Inflammatory macrophage (primary cell): ENCODE measurements at regions not wholly inside any gene's neighbourhood (a gene's known extent, or its start where the extent isn't known, plus 50 kb on each side); places are given as distances from the start of the nearest gene placed in this dataset.
"Not testable (repeated sequence)": the region's sequence is repeated elsewhere in the genome, so short reads cannot be mapped to it uniquely, and the experiment has no call there.

Source experiments
- DNase-seq, 2 donors: peaks; one replicate each; pipeline ENCODE4 v3.0.0-alpha.2; 2020 to 2022

DNA sequence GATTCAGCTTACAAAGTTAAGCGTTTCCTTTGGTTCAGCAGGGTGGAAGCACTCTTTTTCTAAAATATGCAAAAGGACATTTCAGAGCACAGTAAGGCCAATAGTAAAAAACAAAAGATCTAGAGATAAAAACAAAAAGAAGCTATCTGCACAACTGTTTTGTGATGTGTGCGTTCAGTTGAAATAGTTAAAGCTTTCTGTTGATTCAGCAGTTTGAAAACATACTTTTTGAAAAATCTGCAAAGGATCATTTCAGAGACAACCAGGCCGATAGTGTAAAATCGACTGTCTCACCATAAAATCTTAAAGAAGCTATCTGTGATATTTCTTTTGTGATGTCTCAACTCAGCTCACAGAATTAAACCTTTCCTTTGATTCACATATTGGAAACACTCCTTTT, 300.0 kb upstream of the ALG10B start:
- no peak for DNase-seq

DNA sequence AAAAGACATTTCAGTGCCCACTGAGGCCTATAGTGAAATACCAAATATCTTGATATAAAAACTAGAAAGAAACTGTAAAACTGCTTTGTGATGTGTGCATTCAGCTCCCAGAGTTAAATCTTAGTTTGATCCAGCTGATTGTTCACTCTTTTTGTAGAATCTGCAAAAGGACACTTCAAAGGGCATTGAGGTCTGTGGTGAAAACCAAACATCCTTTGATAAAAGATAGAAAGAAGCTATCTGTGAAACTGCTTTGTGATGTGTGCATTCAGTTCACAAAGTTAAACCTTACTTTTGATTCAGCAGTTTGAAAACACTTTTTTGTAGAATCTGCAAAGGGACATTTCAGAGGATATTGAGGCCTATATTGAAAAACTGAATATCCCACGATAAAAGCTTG, 290.7 kb upstream of the ALG10B start:
- DNase-seq, result no peak

DNA sequence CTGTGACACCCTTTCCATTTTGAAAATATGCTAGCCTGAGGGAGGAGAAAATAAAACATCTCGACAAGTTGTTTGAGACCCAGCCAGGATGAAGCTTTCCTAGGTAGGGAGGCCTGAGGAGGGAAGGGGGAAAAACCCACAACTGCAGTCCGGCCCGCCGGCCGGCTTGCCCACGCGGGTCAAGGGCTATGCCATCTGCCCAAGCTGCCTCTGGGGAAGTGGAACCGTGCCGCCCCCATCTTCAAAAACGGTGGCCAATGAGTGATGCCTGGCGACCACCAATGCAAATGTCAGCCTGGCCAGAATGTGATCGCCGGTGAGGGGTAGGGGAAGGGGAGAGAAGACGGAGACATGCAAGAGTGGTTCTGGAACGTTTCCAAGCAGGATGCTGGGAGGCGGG, 263.5 kb upstream of the ALG10B start:
- no peak for DNase-seq

DNA sequence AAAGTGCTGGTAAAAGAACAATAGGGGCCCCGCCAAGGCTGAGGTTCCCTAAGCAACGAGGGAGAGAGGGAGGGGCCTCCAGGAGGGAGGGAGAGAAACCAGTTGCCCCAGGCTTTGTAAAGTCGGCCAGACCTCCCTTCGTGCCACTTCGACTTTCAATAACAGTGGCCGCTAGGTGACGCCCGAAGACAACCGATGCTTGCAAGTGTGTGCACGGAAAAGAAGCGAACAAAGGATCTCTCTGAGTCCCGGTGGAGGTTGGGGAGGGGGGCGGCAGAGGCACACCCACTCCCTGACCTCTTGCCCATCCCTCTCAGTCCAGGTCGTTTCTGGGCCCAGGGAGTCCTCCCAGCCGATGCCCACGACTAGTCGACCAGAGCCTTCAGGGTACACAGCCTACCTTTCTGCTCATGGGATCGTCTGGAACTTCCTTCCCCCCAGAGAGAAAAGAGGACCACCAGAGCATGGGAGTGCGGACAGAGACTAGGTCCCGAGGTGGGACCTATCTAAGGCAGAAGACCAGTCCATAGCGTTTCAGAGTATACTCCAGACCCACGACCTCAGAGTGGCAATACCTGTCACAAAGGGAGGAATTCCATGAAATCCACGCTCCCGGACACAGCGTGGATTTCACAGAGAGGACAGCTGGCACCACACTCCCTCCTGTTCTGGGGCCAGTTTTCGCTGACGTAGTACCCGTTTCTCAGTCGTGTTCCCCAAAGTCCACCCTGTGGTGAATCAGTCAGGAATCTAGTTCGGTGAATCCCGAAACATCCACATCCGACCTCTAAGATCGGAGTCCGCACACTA, 262.7 kb upstream of the ALG10B start:
- DNase-seq, result no peak

DNA sequence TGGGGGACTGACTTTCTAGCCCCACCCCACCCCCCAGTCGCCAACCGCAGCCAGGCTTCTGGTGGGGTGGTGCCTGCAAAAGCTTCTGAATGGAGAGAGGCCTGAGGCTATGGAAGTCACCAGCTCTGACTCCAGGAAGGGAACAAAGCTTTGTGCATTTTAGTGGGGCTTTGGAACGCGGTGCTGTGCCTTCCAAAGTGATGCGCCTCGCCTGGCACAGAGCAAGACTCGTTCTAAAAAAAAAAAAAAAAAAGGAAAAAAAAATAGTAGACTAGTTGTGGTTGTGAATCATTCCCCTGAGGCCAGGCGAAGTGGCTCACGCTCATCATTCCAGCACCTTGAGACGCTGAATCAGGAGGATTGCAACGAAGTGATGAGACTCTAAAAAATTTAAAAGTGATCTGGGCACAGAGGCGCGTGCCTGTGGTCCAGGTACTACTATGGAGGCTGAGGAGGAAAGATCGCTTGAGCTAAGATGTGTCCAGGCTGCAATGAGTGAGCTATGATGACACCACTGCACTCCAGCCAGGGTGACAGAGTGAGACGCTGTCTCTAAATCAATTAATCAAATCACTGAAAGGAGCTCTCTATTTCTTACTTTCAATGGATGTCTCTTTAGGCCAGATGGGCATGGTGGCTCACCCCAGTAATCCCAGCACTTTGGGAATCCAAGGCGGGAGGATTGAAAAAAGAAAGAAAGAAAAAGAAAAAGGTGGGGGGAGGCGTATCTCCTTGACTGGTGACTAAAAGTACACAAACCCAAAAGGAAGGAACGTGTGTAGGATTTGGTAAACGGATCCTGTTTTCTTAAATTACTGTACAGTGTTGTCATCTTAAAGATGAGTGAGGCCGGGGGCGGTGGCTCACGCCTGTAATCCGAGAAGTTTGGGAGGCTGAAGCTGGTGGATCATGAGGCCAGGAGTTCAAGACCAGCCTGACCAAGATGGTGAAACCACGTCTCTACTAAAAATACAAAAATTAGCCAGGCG, 259.6 kb upstream of the ALG10B start:
- DNase-seq, result no peak

DNA sequence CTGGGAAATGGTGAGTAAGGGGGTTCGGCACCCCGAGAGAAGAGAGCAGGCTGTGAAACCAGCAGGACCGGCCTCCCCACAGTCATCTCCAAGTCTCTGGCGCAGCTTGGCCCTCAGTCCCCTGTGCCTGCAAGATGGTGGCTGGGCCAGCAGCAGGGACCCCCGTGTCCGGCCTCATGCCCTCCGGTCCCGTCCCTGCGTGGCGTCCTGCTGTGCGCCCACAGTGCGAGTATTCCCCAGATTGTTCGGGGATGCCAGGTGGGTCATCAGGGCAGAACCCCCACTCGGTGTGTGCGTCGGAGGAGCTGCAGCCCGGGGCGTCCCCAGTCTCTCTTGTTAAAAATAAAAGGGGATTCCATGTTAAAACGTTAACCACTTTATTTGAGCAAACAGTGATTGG, 216.9 kb upstream of the ALG10B start:
- DNase-seq, result no peak

DNA sequence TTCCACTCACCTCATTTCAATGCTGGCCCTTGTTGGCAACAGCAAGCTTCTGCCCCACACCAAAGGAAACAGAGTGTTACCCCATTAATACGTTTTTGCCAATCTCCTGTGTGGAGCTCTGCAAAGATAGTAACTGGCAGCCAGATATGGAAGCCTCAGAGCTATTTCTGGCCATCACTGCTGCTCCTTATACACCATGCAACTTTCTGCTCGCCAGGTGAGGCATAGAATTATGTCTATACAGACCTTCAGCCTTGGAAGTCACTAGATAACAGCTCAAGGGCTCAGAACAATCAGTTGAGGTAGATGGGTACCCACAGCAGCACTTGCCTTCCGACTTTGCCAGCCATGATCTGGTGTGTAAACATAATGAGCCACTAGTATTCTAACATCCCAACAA, 214.8 kb upstream of the ALG10B start:
- no peak for DNase-seq

DNA sequence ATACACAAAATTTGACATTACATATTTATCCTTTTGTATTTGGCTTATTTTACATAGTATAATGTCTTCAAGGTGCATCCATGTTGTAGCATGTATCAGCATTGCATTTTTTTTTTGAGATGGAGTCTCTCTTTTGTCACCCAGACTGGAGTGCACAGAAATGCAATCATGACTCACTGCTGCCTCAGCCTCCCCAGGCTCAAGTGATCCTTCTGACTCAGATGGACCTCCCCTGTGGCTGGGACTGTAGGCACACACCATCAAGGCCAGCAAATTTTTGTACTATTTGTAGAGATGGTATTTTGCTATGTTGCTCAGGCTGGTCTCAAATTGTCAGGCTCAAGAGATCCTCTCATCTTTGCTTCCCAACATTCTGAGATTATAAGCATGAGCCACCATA, 214.4 kb upstream of the ALG10B start:
- no peak for DNase-seq

DNA sequence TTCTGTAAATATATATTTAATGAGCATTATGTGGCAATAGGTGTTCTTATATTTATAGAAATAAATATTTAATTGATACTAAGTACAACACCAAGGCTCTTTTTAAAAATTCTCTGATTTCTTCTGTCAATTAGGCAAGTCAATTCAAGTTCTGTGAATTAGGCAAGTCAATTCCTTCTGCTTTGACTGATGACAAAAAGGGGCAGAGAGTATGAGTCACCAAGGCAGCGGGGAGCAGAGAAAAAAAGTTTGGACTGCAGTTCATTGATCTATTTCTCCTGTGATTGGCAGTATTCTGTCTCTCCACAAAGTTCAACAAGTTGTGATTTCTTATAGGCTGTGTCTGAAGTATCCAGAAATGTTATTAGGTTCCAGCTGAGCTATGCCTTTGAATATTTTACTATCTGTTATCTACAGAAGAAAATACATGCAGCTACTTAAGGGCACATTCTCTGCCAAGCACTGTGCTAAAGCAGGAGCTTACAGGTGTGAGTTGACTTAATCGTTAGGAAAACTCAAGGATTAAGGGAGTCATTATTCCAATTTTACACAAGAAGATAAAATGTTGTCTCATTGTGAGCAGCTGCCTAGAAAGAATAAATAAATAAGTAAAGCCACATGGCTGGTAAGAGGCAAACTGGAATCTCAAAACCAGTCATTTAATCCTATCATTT, 206.4 kb upstream of the ALG10B start:
- DNase-seq, result no peak

DNA sequence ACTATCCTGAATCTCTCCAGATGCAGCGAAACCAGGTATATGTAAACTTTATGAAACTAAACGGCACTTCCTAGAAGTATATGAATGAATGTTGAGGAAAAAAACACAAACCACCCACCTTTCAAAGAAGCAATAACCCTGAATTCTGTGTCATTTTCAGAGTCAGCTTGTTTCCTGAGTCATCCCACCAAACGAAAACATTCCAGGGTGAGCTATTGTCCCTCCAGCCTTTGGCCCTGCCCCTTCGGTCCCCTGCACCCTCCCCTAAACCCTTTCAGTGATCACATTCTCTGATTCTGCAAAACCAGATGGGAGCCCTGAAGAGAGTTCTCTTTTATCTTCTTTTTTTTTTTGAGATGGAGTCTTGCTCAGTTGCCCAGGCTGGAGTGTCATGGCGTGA, 202.6 kb upstream of the ALG10B start:
- no peak for DNase-seq

DNA sequence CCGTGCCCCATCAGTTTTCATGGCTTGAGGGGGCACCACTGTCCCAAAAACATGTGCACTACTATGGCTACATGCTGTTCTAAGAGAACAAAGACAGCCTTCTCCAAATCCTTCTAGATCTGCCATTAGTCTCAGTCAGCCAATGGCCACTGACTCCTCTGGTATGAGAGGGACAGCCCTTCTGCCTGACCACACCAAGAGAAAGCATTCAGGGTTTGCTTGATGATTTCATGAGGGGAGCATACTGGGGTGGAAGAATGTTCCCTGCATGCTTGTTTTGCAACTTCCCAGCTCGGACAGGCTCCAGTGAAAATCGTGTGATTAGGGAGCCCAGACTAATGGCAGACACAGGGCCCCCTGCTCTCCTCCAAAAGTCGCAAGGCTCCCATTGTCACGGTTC, 199.6 kb upstream of the ALG10B start:
- DNase-seq, result no peak

DNA sequence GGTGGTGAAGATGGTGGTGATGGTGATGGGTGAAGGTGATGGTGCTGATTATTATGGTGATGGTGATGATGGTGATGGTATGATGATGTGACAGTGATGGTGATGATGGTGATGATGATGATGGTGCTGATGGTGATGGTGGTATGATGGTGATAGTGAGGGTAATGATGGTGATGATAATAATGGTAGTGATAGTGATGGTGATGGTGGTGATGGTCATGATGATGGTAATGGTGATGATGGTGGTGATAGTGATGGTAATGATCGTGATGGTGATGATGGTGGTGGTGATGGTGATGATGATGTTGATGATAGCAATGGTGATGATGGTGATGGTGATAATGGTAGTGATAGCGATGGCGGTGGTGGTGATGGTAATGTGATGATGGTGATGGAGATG, 197.9 kb upstream of the ALG10B start:
- DNase-seq, result no peak

DNA sequence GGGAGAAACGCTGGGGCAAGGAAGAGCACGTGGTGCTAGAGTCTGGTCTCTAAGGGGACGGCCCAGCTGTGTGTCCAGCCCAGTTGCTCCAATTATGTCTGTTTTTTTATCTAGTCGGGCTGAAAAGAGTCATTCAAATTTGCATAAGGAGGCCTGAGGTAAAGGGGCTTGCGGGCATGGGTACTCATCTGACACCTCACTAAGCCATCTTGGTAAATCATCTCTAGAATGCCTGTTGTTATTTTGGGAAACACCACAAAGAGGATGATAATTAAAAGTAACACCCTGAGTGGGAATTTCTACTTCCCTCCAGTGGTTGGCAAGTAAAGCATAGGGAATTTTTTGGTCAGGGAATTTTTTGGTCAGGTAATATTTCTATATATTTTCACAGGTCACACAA, 196.1 kb upstream of the ALG10B start:
- no peak for DNase-seq

DNA sequence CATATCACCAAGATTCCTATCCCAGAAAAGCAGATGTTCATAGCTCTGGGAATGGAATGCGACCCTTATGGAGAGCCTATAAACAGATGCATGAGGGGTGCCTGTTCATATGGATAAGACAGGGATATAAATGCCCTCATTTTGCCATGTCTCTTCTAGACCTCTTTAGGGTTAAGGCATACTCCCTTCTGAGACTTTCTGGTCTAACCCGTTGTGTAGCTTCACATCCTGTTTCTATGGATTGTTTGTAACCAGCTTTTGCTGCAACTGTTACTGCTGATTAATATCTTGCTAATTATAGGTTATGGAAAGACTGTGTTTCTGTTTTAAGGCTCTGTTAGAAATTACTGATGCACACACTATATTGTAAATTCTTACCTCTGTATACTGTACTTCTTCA, 193.5 kb upstream of the ALG10B start:
- DNase-seq, result not testable (repeated sequence)

DNA sequence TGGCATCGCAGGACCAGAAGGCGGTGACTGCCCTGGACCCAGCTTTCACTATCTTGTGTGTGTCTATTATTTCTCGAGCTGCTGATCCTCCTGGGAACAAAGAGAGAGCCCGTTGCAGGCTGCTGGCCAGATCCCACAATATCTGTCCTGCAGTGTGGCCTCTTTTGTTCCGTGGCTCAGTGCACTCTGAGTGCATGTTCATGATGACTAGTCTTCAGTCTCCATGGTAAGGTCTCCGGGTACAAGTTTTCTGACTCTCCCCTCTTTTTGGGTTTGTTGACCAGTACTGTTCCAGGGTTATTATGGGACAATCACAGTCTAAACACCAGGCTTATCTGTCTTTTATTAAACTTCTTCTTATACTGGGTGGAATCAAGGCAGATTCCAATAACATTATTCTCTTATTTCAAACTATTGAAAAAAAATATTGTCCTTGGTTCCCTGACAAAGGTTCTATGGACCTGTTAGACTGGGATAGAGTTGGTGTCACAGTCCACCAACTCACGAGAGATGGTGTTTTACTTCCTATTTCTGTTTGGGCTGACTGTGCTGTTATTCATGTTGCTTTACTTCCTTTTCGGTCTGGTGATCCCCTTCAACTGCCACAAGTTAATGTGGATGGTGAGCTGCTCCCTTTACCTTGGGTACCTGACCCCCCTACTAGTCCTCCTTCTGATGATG, 192.9 kb upstream of the ALG10B start:
- DNase-seq, result no peak

DNA sequence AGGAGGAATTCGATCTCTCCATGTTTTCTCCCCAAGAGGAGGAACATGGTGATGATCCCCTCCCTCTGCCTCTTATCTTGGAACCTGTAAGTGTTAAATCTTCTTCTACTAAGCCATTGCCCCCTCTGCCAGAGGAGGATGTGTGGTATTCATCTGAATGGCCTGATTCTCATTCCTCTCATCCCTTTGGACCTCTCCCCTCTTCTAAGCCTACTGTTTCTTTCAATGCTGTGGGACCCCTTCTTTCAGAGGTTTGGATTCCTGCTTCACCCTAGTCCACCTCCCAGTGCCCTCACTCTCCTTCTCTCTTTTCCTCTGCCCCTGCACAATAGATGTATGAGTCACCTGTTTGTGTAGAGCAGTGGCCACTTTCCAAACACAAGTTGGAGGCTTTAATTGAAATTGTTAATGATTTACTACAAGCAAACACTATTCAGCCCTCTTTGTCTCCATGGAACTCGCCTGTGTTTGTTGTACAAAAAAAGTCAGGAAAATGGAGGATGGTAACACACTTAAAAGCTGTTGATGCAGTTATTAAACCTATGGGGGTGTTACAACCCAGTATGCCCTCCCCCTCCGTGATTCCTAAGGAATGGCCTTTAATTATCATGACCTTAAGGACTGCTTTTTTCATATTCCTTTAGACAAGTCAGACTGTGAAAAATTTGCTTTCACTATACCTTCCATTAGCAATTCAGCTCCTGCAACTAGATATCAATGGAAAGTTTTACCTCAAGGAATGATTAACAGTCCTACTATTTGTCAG, 192.1 kb upstream of the ALG10B start:
- no peak for DNase-seq

DNA sequence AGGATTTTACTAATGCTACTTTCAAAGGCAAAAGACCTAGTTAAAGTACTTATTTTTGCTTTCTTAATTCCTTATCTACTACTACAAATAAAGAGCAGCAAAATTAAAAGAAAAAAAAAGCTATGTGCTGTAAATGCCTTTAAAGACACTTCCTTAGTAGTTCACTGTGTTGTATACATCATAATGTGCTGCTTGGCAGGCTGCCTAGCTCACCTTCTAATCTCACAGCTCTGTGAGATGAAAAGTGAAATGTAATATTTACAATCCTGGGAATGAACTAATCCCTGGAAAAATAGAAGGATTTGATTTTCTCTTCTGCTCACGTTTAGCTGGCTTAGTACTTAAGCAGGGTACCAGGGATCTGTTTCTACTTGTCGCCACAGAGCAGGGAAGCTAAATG, 184.4 kb upstream of the ALG10B start:
- DNase-seq, result no peak

DNA sequence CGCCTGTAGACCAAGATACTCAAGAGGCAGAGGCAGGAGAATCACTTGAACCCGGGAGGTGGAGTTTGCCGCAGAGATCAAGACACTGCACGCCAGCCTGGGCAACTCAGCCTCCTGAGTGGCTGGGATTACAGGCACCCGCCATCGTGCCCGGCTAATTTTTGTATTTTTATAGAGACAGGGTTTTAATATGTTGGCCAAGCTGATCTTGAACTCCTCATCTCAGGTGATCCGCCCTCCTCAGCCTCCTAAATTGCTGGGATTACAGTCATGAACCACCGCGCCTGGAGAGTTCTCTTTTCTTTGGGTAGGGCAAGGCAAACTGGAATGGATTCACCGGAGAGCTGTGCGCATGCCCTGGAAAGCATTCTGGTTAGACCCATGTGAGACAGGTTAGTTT, 179.3 kb upstream of the ALG10B start:
- no peak for DNase-seq

DNA sequence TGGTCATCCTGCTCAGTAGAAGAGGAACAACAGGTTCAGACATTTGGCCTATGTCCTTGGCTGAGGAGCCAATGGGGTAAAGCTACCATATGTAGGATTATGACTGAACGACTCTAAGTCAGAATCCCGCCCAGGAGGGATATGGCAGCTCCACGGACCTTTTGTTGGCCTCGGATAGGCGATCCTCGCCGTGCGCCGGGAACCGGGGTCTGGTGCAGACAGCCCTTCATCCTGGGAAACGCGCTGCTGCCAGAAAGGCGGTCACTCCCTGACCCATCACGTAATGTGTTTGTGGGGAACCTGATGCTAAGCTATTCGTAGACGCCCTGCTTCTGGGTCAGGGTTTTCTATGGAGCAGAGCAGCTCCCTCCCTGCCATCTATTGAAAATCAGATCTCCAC, 178.9 kb upstream of the ALG10B start:
- no peak for DNase-seq

DNA sequence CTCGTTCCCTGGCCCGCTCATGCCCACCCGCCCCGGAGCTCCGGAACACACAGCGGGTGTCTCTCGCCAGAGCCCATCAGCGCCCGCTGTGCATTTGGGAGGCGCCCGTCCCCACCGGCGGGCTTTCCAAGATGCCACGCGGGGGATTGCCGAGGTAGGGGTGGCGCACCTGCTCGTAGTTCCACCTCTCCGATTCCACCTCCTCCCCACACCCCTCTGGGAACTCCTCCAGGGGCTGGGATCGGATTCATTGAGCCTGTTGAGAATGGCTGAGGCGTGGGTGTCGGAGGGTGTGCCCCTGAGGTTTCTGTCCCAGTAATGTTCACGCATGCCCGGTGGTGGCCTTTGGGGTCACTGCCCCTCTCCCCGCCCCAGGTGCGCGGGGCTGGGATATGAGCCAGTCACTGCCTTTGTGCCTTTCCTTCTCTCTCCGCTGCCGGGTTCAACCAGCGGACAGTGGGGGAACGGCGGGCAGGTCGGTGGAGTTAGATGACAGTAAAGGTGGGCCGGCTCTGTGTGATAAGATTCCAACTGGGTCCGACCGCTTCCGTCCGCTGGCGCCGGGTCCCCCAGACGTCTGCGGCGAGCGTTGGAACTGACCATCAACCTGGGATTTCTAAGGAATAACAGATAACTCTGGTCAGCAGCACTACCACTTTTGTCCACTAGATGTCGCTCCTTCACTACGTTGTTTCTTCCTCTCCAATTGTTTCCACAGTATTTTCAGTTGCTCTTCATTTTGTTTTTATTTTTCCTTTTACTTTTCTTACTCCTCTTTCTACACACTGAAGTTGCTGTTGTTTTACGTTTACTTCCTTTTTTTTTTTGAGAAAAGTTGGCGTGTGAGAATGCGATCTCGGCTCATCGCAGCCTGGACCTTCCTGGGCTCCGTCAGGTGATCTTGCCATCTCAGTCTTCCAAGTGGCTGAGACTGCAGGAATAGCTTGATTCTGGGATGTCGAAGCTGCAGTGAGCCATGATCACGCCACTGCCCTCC, 178.1 kb upstream of the ALG10B start:
- peak; percentile 70 to 80 for DNase-seq

DNA sequence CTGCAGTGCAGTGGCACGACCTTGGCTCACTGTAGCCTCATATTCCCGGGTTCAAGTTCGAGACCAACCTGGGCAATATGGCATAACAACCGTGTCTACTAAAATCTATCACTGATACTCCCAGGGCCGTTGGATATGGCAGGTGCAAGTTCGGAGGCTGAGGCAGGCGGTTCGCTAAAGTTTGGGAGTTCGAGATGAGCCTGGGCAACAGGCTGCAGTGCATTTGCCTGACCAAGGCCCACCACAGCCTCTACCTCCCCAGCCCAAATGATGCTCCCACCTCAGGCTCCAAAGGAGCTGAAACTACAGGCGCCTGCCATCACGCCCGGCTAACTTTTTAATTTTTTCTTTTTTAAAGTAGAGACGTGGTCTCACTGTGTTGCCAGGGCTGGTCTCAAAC, 177.1 kb upstream of the ALG10B start:
- DNase-seq, result no peak
